Myocyte (in vitro differentiated cells): ENCODE measurements at regions not wholly inside any gene's neighbourhood (a gene's known extent, or its start where the extent isn't known, plus 50 kb on each side); places are given as distances from the start of the nearest gene placed in this dataset.
"Not testable (repeated sequence)": the region's sequence is repeated elsewhere in the genome, so short reads cannot be mapped to it uniquely, and the experiment has no call there.

ENCODE experiments used
- DNase-seq: peaks from one replicate; pipeline ENCODE4 v3.0.0-alpha.2; 2012; ENCODE audit warnings: low read depth

GRCh38 chr11:36748836-36749235, 150.8 kb upstream of the RAG2 start:
- no peak for DNase-seq

DNA sequence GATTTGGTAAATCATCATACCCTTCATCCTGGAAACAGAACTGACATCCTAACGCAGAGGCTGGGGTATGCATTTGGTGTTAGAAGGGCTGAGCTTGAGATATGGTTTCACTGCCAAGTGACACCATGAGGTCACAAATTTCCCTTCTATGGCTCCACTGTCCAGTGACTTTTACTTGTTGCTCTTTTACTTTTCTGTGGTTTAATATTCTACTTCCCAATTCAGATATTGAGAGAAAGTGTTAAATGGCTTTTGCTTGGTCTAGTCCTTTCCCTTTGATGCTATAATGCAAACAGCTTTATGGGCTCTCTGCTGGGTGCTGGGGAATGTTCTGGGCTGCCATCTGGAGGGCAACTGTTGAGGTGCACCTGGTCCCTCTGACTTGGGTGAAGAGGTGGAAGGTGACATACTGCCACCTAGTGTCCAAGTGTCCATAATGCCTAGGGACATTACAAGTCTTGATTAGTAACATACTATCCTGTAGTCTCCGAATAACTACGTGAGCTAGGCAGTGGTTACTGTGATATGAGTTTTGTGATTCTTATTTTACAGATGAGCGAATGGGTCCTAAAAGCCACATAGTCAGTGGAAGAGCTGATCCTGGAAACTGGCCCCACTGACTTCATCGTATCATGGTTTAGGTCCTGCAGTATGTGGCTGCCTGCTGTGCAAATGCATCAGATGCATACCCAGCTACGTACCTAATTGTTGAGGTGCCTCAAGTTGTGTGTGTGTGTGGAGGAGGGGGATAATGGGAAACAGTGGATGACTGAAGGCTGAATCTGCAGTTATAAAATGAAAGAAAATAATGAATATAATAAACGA, 149.1 kb upstream of the RAG2 start:
- peak; percentile 91 for DNase-seq

- peak; percentile 69 for DNase-seq
These were observed 146.5 kb upstream of the RAG2 start for GRCh38 chr11:36744375-36745168.

- no peak for DNase-seq
These were observed 145.0 kb upstream of the RAG2 start for GRCh38 chr11:36743039-36743438.

DNA sequence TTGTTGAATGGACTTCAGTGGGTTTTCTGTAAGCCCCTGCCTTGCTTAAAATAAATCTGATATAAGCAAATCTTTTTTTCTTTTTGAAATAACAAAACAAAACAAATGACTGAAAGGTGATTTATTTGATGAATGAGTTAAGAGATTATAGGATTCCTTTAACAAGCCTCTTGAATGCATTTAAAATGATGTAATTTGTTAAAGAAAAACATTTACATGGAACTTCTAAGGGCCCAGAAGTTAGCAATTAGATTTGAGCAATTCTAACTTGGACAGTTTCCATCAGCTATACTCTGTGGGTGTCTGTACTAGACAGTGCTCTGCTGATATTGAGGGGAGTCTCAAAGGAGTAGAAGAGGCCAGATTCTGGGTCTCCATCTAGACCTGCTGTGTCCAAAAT, 143.5 kb upstream of the RAG2 start:
- no peak for DNase-seq

GRCh38 chr11:36738292-36738861, 140.3 kb upstream of the RAG2 start:
- DNase-seq = no peak

DNA sequence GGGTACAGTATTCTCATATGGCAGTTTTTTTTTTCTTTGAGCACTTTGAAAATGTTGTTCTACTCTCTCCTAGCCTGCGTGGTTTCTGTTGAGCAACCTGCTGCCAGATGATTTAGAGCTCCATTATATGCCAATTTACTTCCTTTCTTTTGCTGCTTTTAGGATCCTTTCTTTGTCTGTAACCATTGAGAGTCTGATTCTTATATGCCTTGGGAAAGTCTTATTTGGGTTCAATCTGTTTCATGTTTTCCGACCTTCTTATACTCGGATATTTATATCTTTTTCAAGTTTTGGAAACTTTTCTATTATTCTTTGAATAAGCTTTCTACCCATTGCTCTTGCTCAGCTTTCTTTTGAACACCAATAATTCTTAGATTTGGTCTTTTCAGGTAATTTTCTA, 138.1 kb upstream of the RAG2 start:
- no peak for DNase-seq

DNA sequence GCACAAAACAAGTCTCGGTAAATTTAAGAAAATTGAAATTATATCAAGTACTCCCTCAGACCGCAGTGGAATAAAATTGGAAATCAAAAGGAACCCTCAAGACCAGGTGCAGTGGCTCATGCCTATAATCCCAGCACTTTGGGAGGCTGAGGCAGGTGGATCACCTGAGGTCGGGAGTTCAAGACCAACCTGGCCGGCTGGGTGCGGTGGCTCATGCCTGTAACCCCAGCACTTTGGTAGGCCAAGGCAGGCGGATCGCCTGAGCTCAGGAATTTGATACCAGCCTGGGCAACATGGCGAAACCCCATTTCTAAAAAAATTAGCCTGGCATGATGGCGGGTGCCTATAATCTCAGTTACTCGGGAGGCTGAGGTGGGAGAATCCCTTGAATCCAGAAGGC, 135.7 kb upstream of the RAG2 start:
- DNase-seq = not testable (repeated sequence)

- DNase-seq = no peak
These were observed 132.7 kb upstream of the RAG2 start for GRCh38 chr11:36730761-36731160.

- DNase-seq = no peak
These were observed 131.8 kb upstream of the RAG2 start for GRCh38 chr11:36729825-36730224.

GRCh38 chr11:36726420-36726819, 128.4 kb upstream of the RAG2 start:
- DNase-seq = no peak

DNA sequence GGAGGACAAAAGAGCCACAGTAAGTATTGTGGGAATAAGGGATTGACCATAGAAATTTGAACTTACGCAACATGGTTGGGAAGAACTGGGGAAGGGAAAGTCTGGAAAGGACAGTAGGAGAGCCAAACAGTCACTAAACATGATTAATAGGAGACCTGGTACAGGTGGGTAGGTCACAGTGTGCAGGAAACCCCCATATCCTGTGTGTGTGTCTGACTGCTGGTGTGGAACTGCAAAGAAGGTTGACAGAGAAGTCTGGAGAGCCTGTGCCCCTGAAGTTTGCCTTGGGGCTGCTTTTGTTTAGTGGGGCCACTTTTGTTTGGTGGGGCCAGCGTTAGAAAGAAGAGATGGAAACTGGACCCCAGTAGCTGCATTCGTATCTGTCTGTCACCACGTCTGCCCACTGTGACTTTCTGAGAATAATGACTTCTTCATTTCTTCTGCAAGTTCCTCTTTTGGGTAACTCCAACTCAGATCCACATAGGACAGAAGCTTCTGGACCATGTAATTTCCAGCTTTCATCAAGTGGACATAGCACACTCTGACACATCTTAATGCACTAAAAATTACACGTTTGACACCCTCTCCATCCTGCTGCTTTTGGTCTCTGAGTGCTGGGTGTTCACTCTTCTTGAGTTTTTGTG, 126.8 kb upstream of the RAG2 start:
- DNase-seq = no peak

- DNase-seq = no peak
These were observed 124.4 kb upstream of the RAG2 start for GRCh38 chr11:36722421-36722820.

DNA sequence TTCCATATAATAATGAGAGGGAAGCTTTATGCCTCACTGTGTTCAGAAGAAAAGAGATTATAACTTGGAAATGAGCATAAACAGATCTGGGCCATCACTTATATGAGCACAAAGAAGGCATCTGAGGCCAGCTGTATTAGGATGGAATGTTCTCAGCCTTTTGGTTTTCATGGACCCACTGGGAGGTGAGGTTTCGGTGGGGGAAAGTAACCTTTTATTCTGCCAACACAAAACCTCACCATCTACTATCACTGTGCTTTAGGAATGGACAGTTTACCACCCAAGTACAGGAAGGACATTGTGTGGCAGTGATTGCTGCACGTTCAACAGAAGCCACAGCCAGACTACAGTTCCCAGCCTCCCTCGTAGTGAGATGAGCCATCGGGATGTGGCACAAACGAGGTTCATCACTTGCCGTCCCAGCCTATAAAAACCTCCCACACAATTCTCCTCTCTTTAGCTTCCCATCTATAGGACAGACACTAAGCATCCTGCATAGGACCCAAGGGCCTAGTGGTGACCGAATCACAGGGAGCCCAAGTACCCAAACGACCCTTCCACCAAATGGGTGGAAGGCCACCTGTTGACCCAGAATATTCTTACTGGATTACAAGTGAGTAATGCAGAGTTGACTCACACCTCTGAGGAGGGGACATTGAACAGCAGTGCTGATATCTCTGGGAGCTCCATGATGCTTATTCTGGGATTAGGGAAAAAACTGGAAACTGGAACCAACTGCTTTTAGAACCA, 121.5 kb upstream of the RAG2 start:
- DNase-seq = no peak

GRCh38 chr11:36718451-36718850, 120.4 kb upstream of the RAG2 start:
- no peak for DNase-seq

DNA sequence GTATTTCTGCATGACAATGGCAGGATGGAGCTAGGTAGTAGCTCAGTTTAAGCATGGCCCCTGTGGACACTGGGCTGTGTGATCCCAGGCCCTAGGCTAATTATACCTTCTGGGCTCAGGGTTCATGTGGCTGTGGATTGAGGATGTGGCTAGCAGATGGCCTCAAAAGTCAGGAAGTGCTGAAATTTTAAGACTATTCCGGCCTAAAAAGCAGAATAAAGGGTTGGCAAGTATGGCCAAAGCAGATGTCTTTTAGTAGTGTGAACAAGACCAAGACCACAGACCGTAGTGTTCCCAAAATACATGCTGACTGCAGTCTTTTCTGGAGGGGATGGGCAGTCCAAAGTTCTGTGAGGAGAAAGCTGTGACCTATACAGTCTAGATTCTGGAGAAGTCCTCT, 115.7 kb upstream of the RAG2 start:
- no peak for DNase-seq

GRCh38 chr11:36711104-36711825, 113.2 kb upstream of the RAG2 start:
- DNase-seq = no peak
